Jurkat, Clone E6-1 (cell line): ENCODE measurements at regions not wholly inside any gene's neighbourhood (a gene's known extent, or its start where the extent isn't known, plus 50 kb on each side); places are given as distances from the start of the nearest gene placed in this dataset.
"Not testable (repeated sequence)": the region's sequence is repeated elsewhere in the genome, so short reads cannot be mapped to it uniquely, and the experiment has no call there.

Experiments
- DNase-seq: peaks from one replicate; pipeline ENCODE4 v3.0.0-alpha.2; 2011; ENCODE audit warnings: low read depth, low spot score
- H3K4me3 ChIP-seq: 2 replicates; pipeline ENCODE4 v1.5.1; 2011; ENCODE audit warnings: mild to moderate bottlenecking, low read length, control low read depth, moderate library complexity

DNA sequence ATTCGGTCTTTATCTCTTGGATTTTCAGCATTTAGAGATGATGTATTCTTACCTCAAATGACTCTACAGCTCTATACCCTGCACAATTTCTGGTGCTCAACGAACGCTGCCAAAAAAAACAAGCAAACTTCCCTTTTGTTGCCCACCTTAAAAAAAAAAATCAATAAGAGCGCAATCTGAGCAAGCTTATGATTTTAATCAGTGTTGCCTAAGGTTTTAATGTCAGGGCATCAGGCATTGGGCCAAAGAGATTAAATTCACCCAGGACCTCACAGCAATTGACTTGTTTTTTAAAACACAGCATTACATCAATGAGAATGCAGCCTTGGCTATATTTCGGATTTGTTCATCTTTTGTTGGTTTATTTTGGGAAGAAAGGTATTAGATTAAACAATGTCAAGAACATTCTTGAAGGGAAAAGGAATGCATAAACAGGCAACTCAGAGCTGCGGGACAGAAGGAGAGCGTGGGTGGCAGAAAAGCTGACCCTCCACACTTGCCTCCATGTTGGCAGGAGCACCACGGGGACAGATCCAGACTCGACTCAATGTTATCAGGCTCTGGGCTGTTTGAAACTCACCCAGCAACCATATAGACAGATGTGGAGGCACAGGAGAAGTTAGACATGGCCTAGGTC, 127.5 kb upstream of the DAPK1 start:
- no peak for DNase-seq
- no peak overlapping the region for H3K4me3 ChIP-seq

DNA sequence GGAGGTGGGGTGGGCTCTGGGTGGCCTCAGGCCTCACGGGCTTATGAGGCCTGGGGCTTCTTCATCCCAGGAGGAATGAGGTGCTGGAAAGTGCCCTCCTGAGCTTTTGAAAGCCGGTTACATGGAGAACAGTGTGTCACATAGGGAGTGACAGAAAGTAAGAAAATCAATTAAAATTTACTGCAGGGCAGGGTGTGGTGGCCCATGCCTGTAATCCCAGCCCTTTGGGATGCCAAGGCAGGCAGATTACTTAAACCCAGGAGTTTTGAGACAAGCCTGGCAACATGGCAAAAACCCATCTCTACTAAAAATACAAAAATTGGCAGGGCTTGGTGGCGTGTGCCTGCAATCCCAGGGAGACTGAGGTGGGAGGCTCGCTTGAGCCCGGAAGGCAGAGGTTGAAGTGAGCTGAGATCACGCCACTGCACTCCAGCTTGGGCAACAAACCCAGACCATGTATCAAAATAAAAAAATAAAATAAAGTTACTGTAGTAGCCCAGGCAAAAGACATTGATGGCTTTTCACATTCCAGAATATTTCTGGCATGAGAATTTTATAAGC, 125.8 kb upstream of the DAPK1 start:
- no peak overlapping the region for H3K4me3 ChIP-seq
- DNase-seq, result no peak

DNA sequence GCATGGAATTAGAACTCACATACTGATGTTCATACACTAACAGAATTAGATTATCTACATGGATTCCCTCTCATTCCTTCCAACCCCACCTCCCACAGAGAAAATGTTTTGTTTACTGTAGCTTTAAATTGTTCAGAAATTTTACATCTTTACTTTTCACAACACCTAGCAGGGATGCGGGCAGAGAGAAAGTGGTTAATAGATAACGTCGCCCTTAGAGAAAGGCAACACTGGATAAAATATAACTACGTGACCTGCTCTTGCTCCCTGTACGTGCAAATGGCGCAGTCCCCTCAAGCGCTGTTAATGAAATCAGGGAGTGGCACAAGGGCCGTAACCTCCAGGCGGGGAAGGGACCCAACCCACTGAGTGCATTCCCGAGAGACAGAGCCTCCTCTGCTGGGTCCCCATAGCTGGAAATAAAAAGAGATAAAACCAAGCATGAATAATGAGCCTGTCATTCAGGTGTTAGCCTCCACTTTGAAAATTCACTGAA, 125.3 kb upstream of the DAPK1 start:
- no peak overlapping the region for H3K4me3 ChIP-seq
- DNase-seq, result no peak

DNA sequence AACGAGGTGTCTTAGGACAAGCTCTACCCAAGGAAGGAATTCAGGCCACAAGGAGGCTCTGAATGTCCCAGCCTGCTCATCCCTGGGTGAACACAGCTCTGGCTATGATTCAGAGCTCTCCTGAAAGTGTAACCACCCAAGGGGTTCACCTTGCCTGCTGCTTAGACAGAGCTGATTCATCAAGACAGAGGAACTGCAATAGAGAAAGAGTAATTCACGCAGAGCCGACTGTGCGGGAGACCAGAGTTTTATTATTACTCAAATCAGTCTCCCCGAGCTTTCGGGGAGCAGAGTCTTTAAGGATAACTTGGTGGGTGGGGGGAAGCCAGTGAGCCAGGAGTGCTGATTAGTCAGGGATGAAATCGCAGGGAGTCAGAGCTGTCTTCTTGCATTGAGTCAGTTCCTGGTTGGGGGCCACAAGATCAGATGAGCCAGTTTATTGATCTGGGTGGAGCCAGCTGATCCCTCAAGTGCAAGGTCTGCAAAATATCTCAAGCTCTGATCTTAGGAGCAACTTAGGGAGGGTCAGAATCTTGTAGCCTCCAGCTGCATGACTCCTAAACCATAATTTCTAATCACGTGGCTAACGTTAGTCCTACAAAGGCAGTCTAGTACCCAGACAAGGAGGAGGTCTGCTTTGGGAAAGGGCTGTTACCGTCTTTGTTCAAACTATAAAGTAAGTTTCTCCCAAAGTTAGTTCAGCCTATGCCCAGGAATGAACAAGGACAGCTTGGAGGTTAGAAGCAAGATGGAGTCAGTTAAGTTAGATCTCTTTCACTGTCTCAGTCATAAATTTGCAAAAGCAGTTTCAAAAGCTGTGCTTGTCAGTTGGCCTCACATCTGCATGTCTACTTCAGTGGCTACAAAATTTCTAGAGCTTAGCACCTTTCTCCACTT, 123.4 kb upstream of the DAPK1 start:
- not testable (repeated sequence) for H3K4me3 ChIP-seq, DNase-seq

DNA sequence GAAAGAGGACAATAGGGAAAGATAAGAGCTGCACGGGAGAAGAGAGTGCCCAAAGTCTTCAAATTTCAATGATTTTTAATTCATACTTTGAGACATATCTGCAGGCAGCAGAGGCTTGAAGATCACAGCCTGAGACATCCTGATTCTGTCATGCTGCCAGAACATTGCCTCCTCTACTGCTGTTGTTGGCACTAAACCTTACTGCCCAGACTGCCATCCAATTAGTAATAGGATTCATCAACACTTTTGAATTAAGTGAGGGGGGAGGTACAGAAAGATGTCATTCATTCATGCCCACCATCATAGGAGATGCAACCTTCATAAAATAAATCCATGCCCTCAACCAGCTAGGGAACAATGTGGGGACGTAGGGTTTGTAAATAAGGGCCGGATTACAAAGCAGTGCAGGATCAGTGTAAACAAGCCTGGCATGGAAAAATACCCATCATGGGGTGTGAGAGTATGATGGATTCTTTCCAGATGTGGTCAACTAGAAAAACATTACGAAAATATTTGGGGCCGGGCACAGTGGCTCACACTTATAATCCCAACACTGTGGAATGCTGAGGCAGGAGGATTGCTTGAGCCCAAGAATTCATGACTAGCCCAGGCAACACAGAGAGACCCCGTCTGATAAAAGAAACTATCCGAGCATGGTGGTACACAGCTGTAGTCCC, 122.1 kb upstream of the DAPK1 start:
- no peak overlapping the region for H3K4me3 ChIP-seq
- no peak for DNase-seq

DNA sequence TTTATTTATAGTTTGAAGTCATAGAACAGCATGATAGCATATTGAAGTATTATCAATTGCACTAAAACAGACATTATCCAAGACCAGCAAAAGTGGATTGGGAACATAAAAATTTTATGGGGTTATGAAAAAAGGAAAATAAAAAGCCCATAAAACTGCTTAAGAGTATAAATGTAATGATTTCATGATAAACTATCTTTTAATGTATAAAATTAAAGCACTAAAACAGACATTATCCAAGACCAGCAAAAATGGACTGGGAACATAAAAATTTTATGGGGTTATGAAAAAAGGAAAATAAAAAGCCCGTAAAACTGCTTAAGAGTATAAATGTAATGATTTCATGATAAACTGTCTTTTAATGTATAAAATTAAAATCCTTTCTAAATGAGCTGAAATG, 119.0 kb upstream of the DAPK1 start:
- H3K4me3 ChIP-seq, result no peak overlapping the region
- DNase-seq, result no peak

DNA sequence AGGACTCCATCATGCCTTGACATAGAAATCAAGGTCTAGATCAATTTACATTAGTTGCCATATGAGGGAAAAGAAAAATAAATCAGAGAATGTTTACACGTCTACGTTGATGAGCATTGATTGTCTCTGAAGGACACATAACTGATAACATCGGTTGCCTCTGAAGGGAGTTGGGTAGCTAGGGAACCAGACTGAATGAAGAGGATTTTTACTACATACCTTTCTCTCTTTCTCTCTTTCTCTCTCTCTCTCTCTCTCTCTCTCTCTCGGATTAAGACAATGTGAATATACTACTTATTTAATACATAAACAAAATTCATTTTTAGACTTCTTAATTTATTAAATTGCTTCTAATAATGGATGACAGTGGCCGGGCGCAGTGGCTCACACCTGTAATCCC, 118.4 kb upstream of the DAPK1 start:
- no peak overlapping the region for H3K4me3 ChIP-seq
- no peak for DNase-seq

DNA sequence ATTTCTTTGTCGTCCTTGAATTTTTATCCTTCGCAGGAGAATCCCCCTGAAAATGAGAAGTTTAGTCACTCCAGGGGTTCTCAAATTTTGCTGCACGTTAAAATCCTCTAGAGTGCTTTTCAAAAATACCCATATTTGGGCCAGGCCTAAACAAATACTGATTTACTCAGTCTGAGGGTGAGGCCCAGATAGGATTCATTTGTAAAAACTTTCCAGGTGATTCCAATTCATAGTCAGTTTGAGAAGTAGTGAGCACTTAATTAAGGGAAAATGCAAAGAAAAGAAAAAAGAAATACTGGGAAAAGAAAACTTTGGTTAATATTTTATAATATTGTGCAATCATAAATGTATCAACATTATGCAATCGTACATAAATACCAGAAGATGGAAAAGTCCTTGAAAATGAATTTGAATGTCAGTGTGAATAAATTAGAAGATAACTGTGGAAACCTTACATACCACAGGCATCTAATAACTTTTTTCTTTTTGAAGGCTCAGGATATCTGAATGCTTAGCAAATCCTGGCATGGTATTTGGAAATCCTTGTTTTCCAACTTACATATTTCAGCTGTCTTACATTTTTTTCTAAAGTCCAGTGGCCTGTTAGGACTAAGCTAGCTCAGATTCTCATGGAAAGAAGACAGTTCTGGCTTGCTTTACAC, 116.5 kb upstream of the DAPK1 start:
- H3K4me3 ChIP-seq, result no peak overlapping the region

DNA sequence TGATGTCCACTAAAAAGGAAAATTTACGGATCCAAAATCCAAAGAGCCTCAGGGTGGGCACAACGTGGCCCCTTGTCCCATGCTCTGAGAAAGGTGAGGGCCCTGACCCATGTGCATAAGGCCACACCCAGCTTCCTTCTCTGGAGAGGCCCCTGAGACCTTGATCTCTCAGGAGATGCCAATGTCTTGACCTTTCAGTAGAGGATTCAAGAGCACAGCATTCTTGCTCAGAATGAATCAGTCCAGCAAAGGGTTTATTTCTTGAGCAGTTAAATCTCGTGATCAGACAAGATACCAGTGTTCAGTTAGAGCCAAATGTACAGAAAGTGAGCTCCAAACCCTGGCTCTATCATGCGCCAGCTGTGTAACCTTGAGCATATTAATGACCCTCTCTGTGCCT, 115.9 kb upstream of the DAPK1 start:
- DNase-seq, result no peak
- H3K4me3 ChIP-seq, result no peak overlapping the region

More for the DNA sequence above, 116.5 kb upstream of the DAPK1 start:
- DNase-seq, result no peak

DNA sequence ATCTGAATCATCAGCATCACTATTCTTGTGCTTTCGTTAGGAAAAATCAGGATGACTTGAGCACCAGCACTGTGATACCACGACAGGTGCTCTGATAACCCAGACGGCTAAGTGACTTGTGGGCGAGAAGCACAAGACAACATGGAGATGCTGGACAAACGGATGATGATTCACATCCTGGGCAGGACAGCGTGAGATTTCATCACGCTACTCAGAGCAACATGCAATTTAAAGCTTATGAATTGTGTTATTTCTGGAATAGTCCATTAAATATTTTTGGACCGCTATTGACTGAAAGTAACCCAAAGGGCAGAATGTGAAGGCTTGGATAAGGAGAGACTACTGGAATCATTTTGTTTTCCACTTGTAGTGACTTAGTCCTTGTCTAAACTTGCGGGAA, 114.8 kb upstream of the DAPK1 start:
- no peak overlapping the region for H3K4me3 ChIP-seq
- no peak for DNase-seq

DNA sequence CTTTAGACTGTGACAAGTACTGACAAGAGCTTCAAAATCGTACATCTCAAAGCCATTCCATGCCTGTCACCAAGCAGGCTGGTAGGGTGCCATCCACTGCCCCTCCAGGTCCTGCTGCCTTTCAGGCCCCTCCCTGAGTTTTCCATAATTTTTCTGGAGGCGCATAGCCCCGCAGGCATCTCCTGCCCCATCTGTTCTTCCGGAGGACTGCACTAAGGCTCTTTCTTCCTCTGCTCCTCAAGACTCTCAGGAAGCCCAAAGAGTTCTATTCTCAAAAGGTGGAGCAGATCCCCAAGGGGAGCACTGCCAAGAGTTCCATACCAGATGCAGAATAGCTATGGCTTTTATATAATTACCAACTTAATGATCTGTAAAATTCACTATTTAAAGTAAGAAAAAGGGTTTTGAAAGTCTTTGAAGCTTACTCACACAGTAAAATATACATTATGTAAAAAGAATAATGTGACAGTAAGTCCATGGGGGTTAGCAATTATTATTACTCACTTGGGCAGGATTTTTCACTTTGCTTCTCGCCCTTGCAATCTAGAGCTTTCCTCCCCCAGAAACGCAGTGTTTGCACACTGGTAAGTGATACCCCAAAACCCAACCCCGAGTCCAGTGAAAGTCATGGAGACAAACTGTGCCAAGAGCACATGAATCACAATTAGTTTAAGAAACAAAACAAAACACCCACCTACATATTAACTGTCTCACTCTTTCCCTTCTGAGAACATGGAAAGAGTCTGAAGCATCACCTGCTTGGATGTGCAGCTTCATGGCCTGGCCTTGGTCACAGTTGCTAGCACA, 114.1 kb upstream of the DAPK1 start:
- H3K4me3 ChIP-seq, result no peak overlapping the region
- DNase-seq, result no peak

DNA sequence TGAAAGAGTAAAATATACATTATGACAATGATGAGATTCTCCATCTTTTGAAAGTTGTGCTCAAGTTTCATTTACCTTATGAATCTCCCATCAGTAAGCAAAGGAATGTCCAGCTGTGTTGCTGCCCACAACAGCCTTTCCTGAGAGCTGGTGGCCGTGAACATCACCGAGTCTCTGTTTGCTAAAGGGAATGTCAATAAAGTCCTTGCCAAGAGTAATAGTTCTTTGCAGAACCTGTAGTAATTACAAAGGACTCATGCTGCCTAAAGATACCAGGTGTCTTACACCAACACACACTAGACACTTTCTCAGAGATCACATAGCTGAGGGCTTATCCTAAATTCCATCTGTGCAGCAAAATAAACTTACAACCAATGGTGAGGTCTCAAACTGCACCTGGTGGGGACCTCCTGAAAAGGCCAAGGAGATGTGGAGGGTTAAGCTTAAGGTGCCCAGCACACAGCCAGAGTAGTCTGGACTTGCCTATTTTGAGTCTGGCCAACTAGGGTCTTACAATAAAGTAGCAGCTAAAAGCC, 111.1 kb upstream of the DAPK1 start:
- H3K4me3 ChIP-seq, result no peak overlapping the region
- no peak for DNase-seq

DNA sequence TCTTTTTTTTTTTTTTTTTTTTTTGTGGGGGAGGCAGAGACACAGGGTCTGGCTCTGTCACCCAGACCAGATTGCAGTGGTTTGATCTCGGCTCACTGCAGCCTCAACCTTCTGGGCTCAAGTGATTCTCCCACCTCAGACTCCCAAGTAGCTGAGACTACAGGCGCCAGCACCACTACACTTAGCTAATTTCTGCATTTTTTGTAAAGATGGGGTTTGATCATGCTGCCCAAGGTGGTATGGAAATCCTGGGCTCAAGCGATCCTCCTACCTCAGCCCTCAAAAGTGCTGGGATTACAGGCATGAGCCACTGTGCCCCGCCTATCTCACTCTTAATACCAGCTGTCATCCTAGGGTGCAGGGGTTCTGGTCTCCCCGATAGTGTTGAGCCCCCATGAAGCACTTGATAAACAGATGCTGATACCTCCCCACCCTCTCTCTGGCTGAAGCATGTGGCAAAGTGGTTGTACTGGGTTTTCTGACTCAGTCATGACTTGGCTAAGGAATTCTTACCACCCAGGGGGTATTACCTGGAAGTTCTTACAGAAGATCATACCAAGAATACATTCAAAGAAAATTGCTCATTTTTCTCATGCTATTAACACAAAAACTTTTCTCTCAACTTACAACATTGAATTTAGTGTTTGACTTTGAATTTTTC, 110.2 kb upstream of the DAPK1 start:
- no peak overlapping the region for H3K4me3 ChIP-seq
- no peak for DNase-seq

DNA sequence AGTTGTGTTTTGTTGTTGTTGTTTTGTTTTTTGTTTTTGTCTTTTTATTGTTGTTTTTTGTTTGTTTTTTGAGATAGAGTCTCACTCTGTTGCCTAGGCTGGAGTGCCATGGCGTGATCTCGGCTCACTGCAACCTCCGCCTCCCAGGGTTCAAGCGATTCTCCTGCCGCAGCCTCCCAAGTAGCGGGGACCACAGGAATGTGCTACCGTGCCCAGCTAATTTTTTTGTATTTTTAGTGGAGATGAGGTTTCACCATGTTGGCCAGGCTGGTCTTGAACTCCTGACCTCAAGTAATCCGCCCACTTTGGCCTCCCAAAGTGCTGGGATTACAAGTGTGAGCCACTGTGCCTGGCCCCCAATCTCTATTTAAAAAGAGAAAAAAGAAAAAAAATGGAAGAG, 109.0 kb upstream of the DAPK1 start:
- DNase-seq, H3K4me3 ChIP-seq: not testable (repeated sequence)

DNA sequence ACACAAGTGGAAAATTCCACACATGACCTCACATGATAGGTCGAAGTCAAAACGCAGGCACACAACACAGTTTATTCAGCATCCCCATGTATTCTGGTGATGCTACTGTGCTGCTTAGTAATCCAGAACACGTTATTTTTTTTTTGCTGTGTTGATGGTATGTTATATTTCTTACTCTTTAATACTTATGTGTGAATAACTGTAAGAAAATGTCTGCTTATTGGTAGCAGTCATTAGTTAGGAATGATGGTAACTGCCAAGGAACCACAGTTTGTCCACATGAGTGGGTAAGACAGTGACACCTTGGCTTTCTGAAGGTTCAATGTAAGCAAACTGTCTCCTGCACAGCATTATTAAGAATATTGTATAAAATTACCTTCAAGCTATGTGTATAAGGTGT, 107.7 kb upstream of the DAPK1 start:
- H3K4me3 ChIP-seq, result no peak overlapping the region
- no peak for DNase-seq

DNA sequence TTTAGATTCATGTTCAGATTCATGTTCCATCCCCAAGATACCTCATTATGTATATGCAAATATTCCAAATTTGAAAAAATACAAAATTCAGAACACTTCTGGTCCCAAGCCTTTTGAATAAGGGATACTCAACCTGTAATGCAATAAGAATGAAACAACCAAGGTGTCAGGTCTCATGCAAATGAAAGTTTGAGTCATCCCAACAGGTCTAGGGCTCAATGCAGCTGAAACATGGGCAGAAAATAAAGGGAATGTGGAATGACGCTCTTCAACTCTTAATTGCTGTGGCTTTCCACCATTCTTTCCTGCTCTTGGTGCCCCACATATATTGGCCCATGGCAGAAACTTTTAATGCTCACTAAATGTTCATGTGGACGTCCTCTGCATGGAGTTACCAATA, 107.3 kb upstream of the DAPK1 start:
- no peak overlapping the region for H3K4me3 ChIP-seq
- no peak for DNase-seq

DNA sequence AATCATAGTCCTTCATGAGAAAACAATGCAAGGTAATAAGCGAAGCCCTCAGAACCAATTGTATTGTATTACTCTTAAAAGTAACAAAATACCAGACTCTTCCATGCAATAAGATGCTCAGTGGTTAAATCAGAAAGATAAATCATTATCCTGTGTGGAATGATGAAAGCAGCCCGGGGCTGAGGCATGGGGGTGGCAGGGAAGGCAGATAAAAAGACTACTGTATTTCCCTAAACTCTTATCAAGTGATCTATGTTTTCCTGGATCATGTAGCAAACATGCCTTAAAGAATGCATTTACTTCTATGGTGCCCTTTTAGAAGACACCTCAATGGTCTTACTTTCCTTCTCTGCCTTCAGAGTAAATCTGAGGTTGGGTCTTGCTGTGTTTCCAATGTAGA, 105.6 kb upstream of the DAPK1 start:
- no peak overlapping the region for H3K4me3 ChIP-seq
- no peak for DNase-seq
